Spleen (tissue), 7 donors: ENCODE measurements at regions not wholly inside any gene's neighbourhood (a gene's known extent, or its start where the extent isn't known, plus 50 kb on each side); places are given as distances from the start of the nearest gene placed in this dataset.

Experiments used
- POLR2A ChIP-seq, 3 donors: fragments of 450-650 bp; IDR thresholded peaks; one replicate each; pipeline ENCODE4 v1.5.1; 2017; ENCODE audit warnings: antibody characterized with exemption in 3 of 3, mild to moderate bottlenecking in 1 of 3
- POLR2AphosphoS5 ChIP-seq, 3 donors: sonication (generic); formaldehyde crosslinking; IDR thresholded peaks; one replicate each; pipeline ENCODE4 v1.5.1; 2017; ENCODE audit warnings: antibody characterized with exemption in 3 of 3
- TF ChIP-seq, protein P1 (sequence below), 11 experiments: fragments of 200-600 bp in 7 of 11; fragments of 450-650 bp in 4 of 11; sonication (generic) in 4 of 11; IDR thresholded peaks in 8 of 11; conservative IDR thresholded peaks in 3 of 11; 1 replicate in 7 of 11; 2 replicates in 4 of 11; pipeline versions ENCODE4 v1.4.0 to v1.8.0; 2016 to 2021; ENCODE audit warnings: antibody characterized with exemption in 11 of 11, inconsistent platforms in 4 of 11, mild to moderate bottlenecking in 1 of 11
- donor health status: DM: no; HTN: no; CAD: no; lungs with moderate emphysema.
- donor health status: DM: no; HTN: no; CAD: no.
- donor health status: DM: no; HTN: no; CAD: no.

DNA sequence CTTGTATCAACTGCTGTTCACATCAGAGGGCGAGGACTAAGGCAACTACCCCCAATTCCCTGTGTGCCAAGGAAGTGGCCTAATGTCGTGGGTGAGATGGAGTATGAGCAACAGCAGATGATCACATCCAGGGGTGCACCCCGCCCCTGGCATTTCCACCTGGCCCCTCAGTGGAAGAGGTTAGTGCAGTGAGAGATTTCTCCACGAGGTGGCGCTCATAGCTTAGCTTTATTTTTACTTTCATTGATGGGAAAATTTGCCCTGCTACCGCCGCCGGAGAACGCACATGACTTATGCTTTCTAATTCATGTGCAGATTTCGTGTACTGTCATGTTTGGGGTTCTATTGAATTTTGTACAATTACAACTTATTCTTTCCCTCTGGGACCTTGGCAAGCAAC is 470.6 kb upstream of the MEX3C start:
- TF ChIP-seq, protein P1, sequence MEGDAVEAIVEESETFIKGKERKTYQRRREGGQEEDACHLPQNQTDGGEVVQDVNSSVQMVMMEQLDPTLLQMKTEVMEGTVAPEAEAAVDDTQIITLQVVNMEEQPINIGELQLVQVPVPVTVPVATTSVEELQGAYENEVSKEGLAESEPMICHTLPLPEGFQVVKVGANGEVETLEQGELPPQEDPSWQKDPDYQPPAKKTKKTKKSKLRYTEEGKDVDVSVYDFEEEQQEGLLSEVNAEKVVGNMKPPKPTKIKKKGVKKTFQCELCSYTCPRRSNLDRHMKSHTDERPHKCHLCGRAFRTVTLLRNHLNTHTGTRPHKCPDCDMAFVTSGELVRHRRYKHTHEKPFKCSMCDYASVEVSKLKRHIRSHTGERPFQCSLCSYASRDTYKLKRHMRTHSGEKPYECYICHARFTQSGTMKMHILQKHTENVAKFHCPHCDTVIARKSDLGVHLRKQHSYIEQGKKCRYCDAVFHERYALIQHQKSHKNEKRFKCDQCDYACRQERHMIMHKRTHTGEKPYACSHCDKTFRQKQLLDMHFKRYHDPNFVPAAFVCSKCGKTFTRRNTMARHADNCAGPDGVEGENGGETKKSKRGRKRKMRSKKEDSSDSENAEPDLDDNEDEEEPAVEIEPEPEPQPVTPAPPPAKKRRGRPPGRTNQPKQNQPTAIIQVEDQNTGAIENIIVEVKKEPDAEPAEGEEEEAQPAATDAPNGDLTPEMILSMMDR (IDR thresholded peaks at IDR 0.05 in 8 of 11, conservative IDR thresholded peaks at IDR 0.05 in 3 of 11), result peak; percentile 32 to 79 (median 62)
- no peak for TF ChIP-seq POLR2A (IDR thresholded peaks at IDR 0.05)
- TF ChIP-seq POLR2AphosphoS5 (IDR thresholded peaks at IDR 0.05), result no peak
